Liver (tissue), 3 donors: ENCODE measurements at regions not wholly inside any gene's neighbourhood (a gene's known extent, or its start where the extent isn't known, plus 50 kb on each side); places are given as distances from the start of the nearest gene placed in this dataset.

Experiments used
- CTCF ChIP-seq: fragments of 150-350 bp; IDR thresholded peaks from 2 replicates; pipeline ENCODE4 v1.5.1; 2017; ENCODE audit warnings: improper control_type of control experiment, low read depth, low read length; ENCODE audit not compliant: missing input control
- JUND ChIP-seq, 2 donors: IDR thresholded peaks; 2 replicates each; pipeline ENCODE4 v1.6.1; 2016; ENCODE audit warnings: antibody characterized with exemption in 2 of 2
- MAX ChIP-seq: IDR thresholded peaks from 2 replicates; pipeline ENCODE4 v1.6.1; 2016; ENCODE audit warnings: antibody characterized with exemption
- donor health status: healthy.
- donor health status: healthy.

- TF ChIP-seq CTCF (no peak), MAX (no peak), JUND (IDR thresholded peaks at IDR 0.05) (no peak)
Measured at GRCh38 chr5:123269436-123269835, 153.8 kb downstream of the CEP120 start.
